Right renal cortex interstitium (tissue), 3 donors: ENCODE measurements at regions not wholly inside any gene's neighbourhood (a gene's known extent, or its start where the extent isn't known, plus 50 kb on each side); places are given as distances from the start of the nearest gene placed in this dataset.
"Not testable (repeated sequence)": the region's sequence is repeated elsewhere in the genome, so short reads cannot be mapped to it uniquely, and the experiment has no call there.

ENCODE experiments used
- DNase-seq, 3 donors: peaks; one replicate each; pipeline ENCODE4 v3.0.0-alpha.2; 2013; ENCODE audit warnings: low read depth in 3 of 3, low spot score in 2 of 3

GRCh38 chr5:144771802-144772201 is 601.1 kb downstream of the KCTD16 start:
- DNase-seq = no peak

- DNase-seq = no peak
Observed at GRCh38 chr5:144742361-144742760, 571.7 kb downstream of the KCTD16 start.

- no peak for DNase-seq
Observed at GRCh38 chr5:144731786-144732185, 561.1 kb downstream of the KCTD16 start.

GRCh38 chr5:144712090-144712489 is 541.4 kb downstream of the KCTD16 start:
- DNase-seq = no peak

- DNase-seq = no peak
Observed at GRCh38 chr5:144711172-144711571, 540.5 kb downstream of the KCTD16 start.

- DNase-seq = no peak
Observed at GRCh38 chr5:144710637-144711036, 540.0 kb downstream of the KCTD16 start.

GRCh38 chr5:144703776-144704175 is 533.1 kb downstream of the KCTD16 start:
- DNase-seq = no peak

GRCh38 chr5:144698484-144698883 is 527.8 kb downstream of the KCTD16 start:
- DNase-seq = no peak

- DNase-seq = no peak
Observed at GRCh38 chr5:144697847-144698262, 527.2 kb downstream of the KCTD16 start.

GRCh38 chr5:144691936-144692335 is 521.3 kb downstream of the KCTD16 start:
- DNase-seq = no peak

- DNase-seq = no peak
Observed at GRCh38 chr5:144684899-144685298, 514.2 kb downstream of the KCTD16 start.

GRCh38 chr5:144680711-144681110 is 510.0 kb downstream of the KCTD16 start:
- no peak for DNase-seq

GRCh38 chr5:144671066-144671465 is 500.4 kb downstream of the KCTD16 start:
- DNase-seq = no peak

- DNase-seq = no peak
Observed at GRCh38 chr5:144659634-144660227, 489.1 kb downstream of the KCTD16 start.

- no peak for DNase-seq
Observed at GRCh38 chr5:144644317-144644716, 473.6 kb downstream of the KCTD16 start.

- DNase-seq = no peak
Observed at GRCh38 chr5:144638787-144639186, 468.1 kb downstream of the KCTD16 start.

GRCh38 chr5:144634138-144634537 is 463.5 kb downstream of the KCTD16 start:
- DNase-seq = no peak

- peak in 1 of 3 donors; percentile 35 for DNase-seq
Observed at GRCh38 chr5:144598451-144599068, 427.9 kb downstream of the KCTD16 start.

- DNase-seq = no peak
Observed at GRCh38 chr5:144596517-144596916, 425.8 kb downstream of the KCTD16 start.

GRCh38 chr5:144594919-144595318 is 424.2 kb downstream of the KCTD16 start:
- DNase-seq = no peak

GRCh38 chr5:144594234-144594633 is 423.6 kb downstream of the KCTD16 start:
- DNase-seq = not testable (repeated sequence)

- DNase-seq = no peak
Observed at GRCh38 chr5:144585681-144586080, 415.0 kb downstream of the KCTD16 start.
